Lower leg skin (tissue), 3 donors: ENCODE measurements at regions not wholly inside any gene's neighbourhood (a gene's known extent, or its start where the extent isn't known, plus 50 kb on each side); places are given as distances from the start of the nearest gene placed in this dataset.

Experiments
- POLR2A ChIP-seq, 2 donors: fragments of 450-650 bp; IDR thresholded peaks; one replicate each; pipeline ENCODE4 v1.6.1; 2016 to 2017; ENCODE audit warnings: antibody characterized with exemption in 2 of 2, mild to moderate bottlenecking in 1 of 2, moderate library complexity in 1 of 2
- TF ChIP-seq, protein P1 (sequence below), 3 donors: fragments of 450-650 bp; IDR thresholded peaks; one replicate each; pipeline ENCODE4 v1.5.1; 2016; ENCODE audit warnings: antibody characterized with exemption in 3 of 3, mild to moderate bottlenecking in 3 of 3, moderate library complexity in 2 of 3

DNA sequence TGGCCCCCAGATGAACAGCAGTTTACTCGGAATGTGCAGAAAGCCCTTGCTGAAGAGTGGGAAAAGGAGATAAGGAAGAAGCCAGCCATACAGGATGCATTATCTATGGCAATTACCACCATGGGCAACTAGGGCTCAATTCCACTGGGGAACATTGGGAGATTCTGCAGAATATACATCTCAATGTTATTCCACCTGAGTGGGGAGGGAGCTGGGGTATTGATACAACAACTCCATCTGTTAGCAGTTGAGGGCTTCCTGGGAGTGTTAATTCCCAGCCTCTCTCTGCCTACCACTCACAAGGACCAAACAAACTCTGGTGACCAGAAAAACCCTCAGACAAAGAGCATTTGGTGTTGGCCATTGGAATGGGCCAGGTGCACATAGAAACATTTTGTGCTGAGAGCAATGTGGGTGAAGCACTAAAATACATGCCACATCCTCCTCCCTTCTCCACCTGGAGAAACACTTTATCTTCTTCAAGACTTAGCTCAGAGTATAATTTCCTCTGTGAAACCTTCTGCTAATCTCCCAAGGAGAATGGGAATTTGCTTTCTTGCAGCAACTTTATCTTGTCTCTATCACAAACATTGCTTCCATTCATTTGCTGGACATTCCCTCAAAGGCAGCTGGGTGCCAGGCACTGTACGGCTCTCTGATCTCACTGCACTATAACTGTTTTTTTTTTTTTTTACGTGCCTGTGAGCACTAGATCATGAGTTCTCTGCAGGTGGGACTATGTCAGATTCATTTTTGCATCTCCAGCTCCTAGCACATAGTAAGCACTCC is 292.2 kb downstream of the MN1 start:
- TF ChIP-seq, protein P1, sequence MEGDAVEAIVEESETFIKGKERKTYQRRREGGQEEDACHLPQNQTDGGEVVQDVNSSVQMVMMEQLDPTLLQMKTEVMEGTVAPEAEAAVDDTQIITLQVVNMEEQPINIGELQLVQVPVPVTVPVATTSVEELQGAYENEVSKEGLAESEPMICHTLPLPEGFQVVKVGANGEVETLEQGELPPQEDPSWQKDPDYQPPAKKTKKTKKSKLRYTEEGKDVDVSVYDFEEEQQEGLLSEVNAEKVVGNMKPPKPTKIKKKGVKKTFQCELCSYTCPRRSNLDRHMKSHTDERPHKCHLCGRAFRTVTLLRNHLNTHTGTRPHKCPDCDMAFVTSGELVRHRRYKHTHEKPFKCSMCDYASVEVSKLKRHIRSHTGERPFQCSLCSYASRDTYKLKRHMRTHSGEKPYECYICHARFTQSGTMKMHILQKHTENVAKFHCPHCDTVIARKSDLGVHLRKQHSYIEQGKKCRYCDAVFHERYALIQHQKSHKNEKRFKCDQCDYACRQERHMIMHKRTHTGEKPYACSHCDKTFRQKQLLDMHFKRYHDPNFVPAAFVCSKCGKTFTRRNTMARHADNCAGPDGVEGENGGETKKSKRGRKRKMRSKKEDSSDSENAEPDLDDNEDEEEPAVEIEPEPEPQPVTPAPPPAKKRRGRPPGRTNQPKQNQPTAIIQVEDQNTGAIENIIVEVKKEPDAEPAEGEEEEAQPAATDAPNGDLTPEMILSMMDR (IDR thresholded peaks at IDR 0.05): no peak
- no peak for TF ChIP-seq POLR2A (IDR thresholded peaks at IDR 0.05)
